ENCODE measurements at regions not wholly inside any gene's neighbourhood (a gene's known extent, or its start where the extent isn't known, plus 50 kb on each side); places are given as distances from the start of the nearest gene placed in this dataset.

DNA sequence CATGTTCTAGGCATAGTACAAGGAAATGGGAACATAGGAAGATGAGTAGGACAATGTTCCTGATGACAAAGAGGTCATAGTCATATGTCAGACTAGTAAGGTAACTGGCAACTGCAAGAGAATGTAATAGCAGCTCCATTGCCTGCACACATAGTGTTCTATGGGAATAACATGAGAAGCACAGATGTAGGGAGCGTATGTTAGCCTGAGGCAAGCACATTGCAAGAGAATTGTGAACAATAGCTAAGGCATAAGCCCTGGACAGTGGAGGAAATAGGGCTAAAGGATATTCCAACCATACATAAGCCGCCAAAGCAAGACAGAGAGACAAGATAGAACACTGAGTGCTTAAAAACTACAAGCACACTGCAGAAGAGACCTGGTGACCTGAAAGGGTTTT is 1017.0 kb upstream of the TENM4 start:
- intact Hi-C loops (cut with DNase I; ENCODE audit: low total_unique reads), result no loop called here
- Histone ChIP-seq H3K27me3 (no peaks in the 10 kb centered on the region), H3K4me3 (no peak overlapping the region), H3K27ac (no peak overlapping the region), H3K36me3 (ENCODE audit: low read depth, missing control alignments) (no peaks in the 10 kb centered on the region), H3K4me1 (no peaks in the 10 kb centered on the region), H3K9me3 (no peaks in the 10 kb centered on the region)
- whole genome bisulfite sequencing, 2 donors, result 89 to 96% methylated on average over 2 of the region's 2 CpGs
- no peak for DNase-seq
- TF ChIP-seq POLR2A (IDR thresholded peaks at IDR 0.05), result no peak
- TF ChIP-seq, protein P1, sequence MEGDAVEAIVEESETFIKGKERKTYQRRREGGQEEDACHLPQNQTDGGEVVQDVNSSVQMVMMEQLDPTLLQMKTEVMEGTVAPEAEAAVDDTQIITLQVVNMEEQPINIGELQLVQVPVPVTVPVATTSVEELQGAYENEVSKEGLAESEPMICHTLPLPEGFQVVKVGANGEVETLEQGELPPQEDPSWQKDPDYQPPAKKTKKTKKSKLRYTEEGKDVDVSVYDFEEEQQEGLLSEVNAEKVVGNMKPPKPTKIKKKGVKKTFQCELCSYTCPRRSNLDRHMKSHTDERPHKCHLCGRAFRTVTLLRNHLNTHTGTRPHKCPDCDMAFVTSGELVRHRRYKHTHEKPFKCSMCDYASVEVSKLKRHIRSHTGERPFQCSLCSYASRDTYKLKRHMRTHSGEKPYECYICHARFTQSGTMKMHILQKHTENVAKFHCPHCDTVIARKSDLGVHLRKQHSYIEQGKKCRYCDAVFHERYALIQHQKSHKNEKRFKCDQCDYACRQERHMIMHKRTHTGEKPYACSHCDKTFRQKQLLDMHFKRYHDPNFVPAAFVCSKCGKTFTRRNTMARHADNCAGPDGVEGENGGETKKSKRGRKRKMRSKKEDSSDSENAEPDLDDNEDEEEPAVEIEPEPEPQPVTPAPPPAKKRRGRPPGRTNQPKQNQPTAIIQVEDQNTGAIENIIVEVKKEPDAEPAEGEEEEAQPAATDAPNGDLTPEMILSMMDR (IDR thresholded peaks at IDR 0.05), result no peak

DNA sequence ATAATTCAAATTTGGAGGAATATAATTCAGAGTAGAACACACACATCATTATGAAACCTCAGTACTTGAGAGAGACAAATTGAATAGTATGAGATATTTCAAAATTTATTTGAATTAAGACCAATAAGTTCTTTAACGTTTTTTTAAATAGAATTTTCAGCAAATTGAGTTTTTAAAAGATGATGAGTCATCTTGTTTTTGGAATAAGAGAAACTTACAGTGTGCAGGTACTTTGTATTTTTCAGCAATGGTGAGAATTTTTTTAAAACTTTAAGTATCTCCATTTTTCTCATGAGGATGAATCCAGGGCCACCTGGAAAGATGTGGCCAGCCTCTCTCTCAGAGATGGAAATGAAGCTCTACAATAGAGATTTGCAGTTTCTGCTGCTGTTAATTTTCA is 1015.0 kb upstream of the TENM4 start:
- intact Hi-C loops (cut with DNase I; ENCODE audit: low total_unique reads), result no loop called here
- TF ChIP-seq, protein P1 (IDR thresholded peaks at IDR 0.05), result no peak
- no peak for TF ChIP-seq POLR2A (IDR thresholded peaks at IDR 0.05)

DNA sequence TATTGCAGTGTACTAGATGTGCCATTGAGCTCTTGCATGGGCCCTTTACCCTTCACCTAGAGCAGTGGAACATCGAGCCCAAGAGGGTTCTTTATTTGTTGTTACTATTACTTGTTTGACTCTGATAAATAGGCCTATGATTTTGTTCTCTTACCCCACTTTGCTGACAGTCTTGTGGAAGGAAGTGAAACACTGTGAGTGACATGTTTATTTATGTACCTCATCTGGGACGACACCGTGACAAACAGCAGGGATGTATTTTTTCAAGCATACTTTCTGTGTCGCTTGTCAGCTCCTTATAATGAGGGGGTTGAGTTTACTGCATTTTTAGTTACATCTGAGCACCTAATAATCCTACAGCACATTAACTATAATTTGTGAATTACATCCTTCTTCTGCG is 1010.3 kb upstream of the TENM4 start:
- DNase-seq, result no peak
- H3K36me3 ChIP-seq (ENCODE audit: low read depth, missing control alignments), result no peaks in the 10 kb centered on the region
- no peak overlapping the region for H3K27ac ChIP-seq
- no peaks in the 10 kb centered on the region for H3K27me3 ChIP-seq
- intact Hi-C loops (cut with DNase I; ENCODE audit: low total_unique reads), result no loop called here
- no peaks in the 10 kb centered on the region for H3K9me3 ChIP-seq
- TF ChIP-seq POLR2A (IDR thresholded peaks at IDR 0.05), result no peak
- TF ChIP-seq, protein P1 (IDR thresholded peaks at IDR 0.05), result no peak
- no peak overlapping the region for H3K4me3 ChIP-seq
- 92 to 93% methylated on average over 5 of the region's 5 CpGs for WGBS, 2 donors
- no peaks in the 10 kb centered on the region for H3K4me1 ChIP-seq

More for the DNA sequence above, 1015.0 kb upstream of the TENM4 start:
- H3K4me1 ChIP-seq, result no peaks in the 10 kb centered on the region
- H3K27me3 ChIP-seq, result no peaks in the 10 kb centered on the region
- no peak for DNase-seq
- H3K4me3 ChIP-seq, result no peak overlapping the region
- 46 to 61% methylated on average over 1 of the region's 1 CpG for WGBS, 2 donors
- H3K9me3 ChIP-seq, result no peaks in the 10 kb centered on the region
- no peak overlapping the region for H3K27ac ChIP-seq
- no peaks in the 10 kb centered on the region for H3K36me3 ChIP-seq (ENCODE audit: low read depth, missing control alignments)

DNA sequence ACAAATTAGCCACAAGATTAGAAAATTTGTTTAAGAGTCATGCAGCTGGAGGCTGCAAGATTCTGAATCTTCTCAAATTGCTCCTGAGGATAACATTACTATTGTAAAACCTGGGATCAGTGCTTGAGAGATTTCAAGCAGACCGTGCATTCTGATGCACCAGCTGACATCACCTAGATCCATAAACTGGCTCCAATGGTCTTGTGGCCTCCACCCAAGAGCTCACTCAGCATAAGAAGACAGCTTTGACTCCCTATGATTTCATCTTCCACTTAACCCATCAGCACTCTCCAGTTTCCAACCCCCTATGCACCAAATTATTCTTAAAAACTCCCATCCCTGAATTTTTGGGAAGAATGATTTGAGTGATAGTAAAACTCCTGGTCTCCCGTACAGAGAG is 1007.9 kb upstream of the TENM4 start:
- Histone ChIP-seq H3K4me3 (no peak overlapping the region), H3K27me3 (no peaks in the 10 kb centered on the region), H3K9me3 (no peaks in the 10 kb centered on the region), H3K36me3 (ENCODE audit: low read depth, missing control alignments) (no peaks in the 10 kb centered on the region), H3K27ac (no peak overlapping the region), H3K4me1 (no peaks in the 10 kb centered on the region)
- intact Hi-C loops (cut with DNase I; ENCODE audit: low total_unique reads), result no loop called here
- WGBS, 2 donors, result 86% methylated on average over 2 of the region's 2 CpGs
- DNase-seq, result no peak
- TF ChIP-seq POLR2A (IDR thresholded peaks at IDR 0.05), result no peak
- TF ChIP-seq, protein P1 (IDR thresholded peaks at IDR 0.05), result no peak

DNA sequence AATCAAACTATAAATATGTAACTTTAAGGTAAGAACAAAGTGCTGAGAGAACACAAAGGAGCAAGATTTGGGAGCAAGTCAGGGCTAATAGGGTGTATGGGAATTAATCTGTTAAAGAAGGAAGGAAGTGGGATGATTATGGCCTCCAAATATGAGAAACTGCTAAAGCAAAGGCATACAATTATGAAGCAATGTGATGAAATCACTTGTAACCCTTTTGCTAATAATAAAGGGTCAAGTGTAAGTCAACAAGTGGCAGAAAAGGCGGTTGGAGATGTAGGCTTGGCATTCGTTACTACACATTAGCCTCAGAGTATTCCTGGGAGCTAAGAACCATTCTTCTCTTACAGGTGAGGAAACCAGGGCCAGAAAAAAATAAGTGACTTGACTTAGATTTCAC is 1002.3 kb upstream of the TENM4 start:
- Histone ChIP-seq H3K4me1 (no peaks in the 10 kb centered on the region), H3K9me3 (no peaks in the 10 kb centered on the region), H3K36me3 (ENCODE audit: low read depth, missing control alignments) (no peaks in the 10 kb centered on the region), H3K27me3 (no peaks in the 10 kb centered on the region), H3K27ac (no peak overlapping the region), H3K4me3 (no peak overlapping the region)
- TF ChIP-seq POLR2A (IDR thresholded peaks at IDR 0.05), result no peak
- TF ChIP-seq, protein P1 (IDR thresholded peaks at IDR 0.05), result no peak
- DNase-seq, result no peak
- intact Hi-C loops (cut with DNase I; ENCODE audit: low total_unique reads), result no loop called here
- 74 to 75% methylated on average over 2 of the region's 2 CpGs for WGBS, 2 donors
